HG02981 (cell line): ENCODE measurements at regions not wholly inside any gene's neighbourhood (a gene's known extent, or its start where the extent isn't known, plus 50 kb on each side); places are given as distances from the start of the nearest gene placed in this dataset.
"Not testable (repeated sequence)": the region's sequence is repeated elsewhere in the genome, so short reads cannot be mapped to it uniquely, and the experiment has no call there.

Source experiments
- ATAC-seq: cut with Tn5 transposase; IDR thresholded peaks from one replicate; pipeline ENCODE4 v1.9.1; 2021; ENCODE audit warnings: mild to moderate bottlenecking, moderate library complexity; ENCODE audit not compliant: unreplicated experiment

- ATAC-seq = no peak
Measured at GRCh38 chr9:82820186-82820585, 242.8 kb downstream of the RASEF start.

- no peak for ATAC-seq
Measured at GRCh38 chr9:82829818-82830217, 233.1 kb downstream of the RASEF start.

- no peak for ATAC-seq
Measured at GRCh38 chr9:82865524-82865923, 197.4 kb downstream of the RASEF start.

- no peak for ATAC-seq
Measured at GRCh38 chr9:82880336-82881050, 182.4 kb downstream of the RASEF start.

GRCh38 chr9:82882138-82882537, 180.8 kb downstream of the RASEF start:
- no peak for ATAC-seq

- no peak for ATAC-seq
Measured at GRCh38 chr9:82882748-82883147, 180.2 kb downstream of the RASEF start.

GRCh38 chr9:82883436-82883835, 179.5 kb downstream of the RASEF start:
- ATAC-seq = no peak

- not testable (repeated sequence) for ATAC-seq
Measured at GRCh38 chr9:82883974-82884373, 179.0 kb downstream of the RASEF start.

GRCh38 chr9:82890401-82890800, 172.5 kb downstream of the RASEF start:
- no peak for ATAC-seq

GRCh38 chr9:82890865-82891264, 172.1 kb downstream of the RASEF start:
- no peak for ATAC-seq

- ATAC-seq = no peak
Measured at GRCh38 chr9:82891321-82891720, 171.6 kb downstream of the RASEF start.

GRCh38 chr9:82893549-82893948, 169.4 kb downstream of the RASEF start:
- no peak for ATAC-seq

- no peak for ATAC-seq
Measured at GRCh38 chr9:82894548-82894947, 168.4 kb downstream of the RASEF start.

- ATAC-seq = no peak
Measured at GRCh38 chr9:82894961-82895821, 167.8 kb downstream of the RASEF start.

- ATAC-seq = no peak
Measured at GRCh38 chr9:82895822-82896110, 167.2 kb downstream of the RASEF start.

- ATAC-seq = no peak
Measured at GRCh38 chr9:82903503-82903902, 159.4 kb downstream of the RASEF start.

GRCh38 chr9:82911996-82912395, 150.9 kb downstream of the RASEF start:
- ATAC-seq = no peak

- ATAC-seq = no peak
Measured at GRCh38 chr9:82912645-82913044, 150.3 kb downstream of the RASEF start.

GRCh38 chr9:82916238-82916637, 146.7 kb downstream of the RASEF start:
- ATAC-seq = not testable (repeated sequence)

GRCh38 chr9:82920154-82920553, 142.8 kb downstream of the RASEF start:
- no peak for ATAC-seq

- no peak for ATAC-seq
Measured at GRCh38 chr9:82922686-82923085, 140.3 kb downstream of the RASEF start.
